Midbrain (tissue), 1 donor: ENCODE measurements at regions not wholly inside any gene's neighbourhood (a gene's known extent, or its start where the extent isn't known, plus 50 kb on each side); places are given as distances from the start of the nearest gene placed in this dataset.
"Not testable (repeated sequence)": the region's sequence is repeated elsewhere in the genome, so short reads cannot be mapped to it uniquely, and the experiment has no call there.

Experiments
- DNase-seq: peaks from one replicate; lab custom pipeline; 2025; lab: John Stamatoyannopoulos, UW

GRCh38 chr5:82644766-82645165 is 366.6 kb upstream of the RPS23 start:
- no peak for DNase-seq

GRCh38 chr5:82644229-82644628 is 366.1 kb upstream of the RPS23 start:
- DNase-seq = no peak

- DNase-seq = no peak
Observed at GRCh38 chr5:82642313-82642712, 364.2 kb upstream of the RPS23 start.

GRCh38 chr5:82641331-82642003 is 363.3 kb upstream of the RPS23 start:
- DNase-seq = peak; percentile 91

- peak; percentile 72 for DNase-seq
Observed at GRCh38 chr5:82640916-82641315, 362.8 kb upstream of the RPS23 start.

- DNase-seq = no peak
Observed at GRCh38 chr5:82639393-82640144, 361.4 kb upstream of the RPS23 start.

- DNase-seq = no peak
Observed at GRCh38 chr5:82636591-82636990, 358.4 kb upstream of the RPS23 start.

- no peak for DNase-seq
Observed at GRCh38 chr5:82635561-82636288, 357.6 kb upstream of the RPS23 start.

- DNase-seq = no peak
Observed at GRCh38 chr5:82628364-82628910, 350.3 kb upstream of the RPS23 start.

- not testable (repeated sequence) for DNase-seq
Observed at GRCh38 chr5:82626905-82627591, 348.9 kb upstream of the RPS23 start.

- not testable (repeated sequence) for DNase-seq
Observed at GRCh38 chr5:82626012-82626411, 347.9 kb upstream of the RPS23 start.

- DNase-seq = no peak
Observed at GRCh38 chr5:82624062-82624461, 345.9 kb upstream of the RPS23 start.

- no peak for DNase-seq
Observed at GRCh38 chr5:82622711-82623514, 344.8 kb upstream of the RPS23 start.

- no peak for DNase-seq
Observed at GRCh38 chr5:82622205-82622604, 344.1 kb upstream of the RPS23 start.

GRCh38 chr5:82620957-82621600 is 342.9 kb upstream of the RPS23 start:
- DNase-seq = no peak

GRCh38 chr5:82619097-82619496 is 340.9 kb upstream of the RPS23 start:
- no peak for DNase-seq

GRCh38 chr5:82614706-82615105 is 336.6 kb upstream of the RPS23 start:
- no peak for DNase-seq

GRCh38 chr5:82613891-82614290 is 335.7 kb upstream of the RPS23 start:
- no peak for DNase-seq

- no peak for DNase-seq
Observed at GRCh38 chr5:82610686-82611085, 332.5 kb upstream of the RPS23 start.

GRCh38 chr5:82605441-82605973 is 327.4 kb upstream of the RPS23 start:
- no peak for DNase-seq
